Fibroblast of pulmonary artery (primary cell): ENCODE measurements at regions not wholly inside any gene's neighbourhood (a gene's known extent, or its start where the extent isn't known, plus 50 kb on each side); places are given as distances from the start of the nearest gene placed in this dataset.

Experiments used
- DNase-seq: peaks from one replicate; pipeline ENCODE4 v3.0.0-alpha.2; 2010; ENCODE audit warnings: low read depth
- H3K4me3 ChIP-seq: replicated peaks from 2 replicates; pipeline ENCODE4 v1.5.1; 2011; ENCODE audit warnings: low read depth, mild to moderate bottlenecking, control low read depth, low read length, moderate library complexity
- CTCF ChIP-seq: IDR thresholded peaks from 2 replicates; pipeline ENCODE4 v1.5.1; 2011; ENCODE audit warnings: mild to moderate bottlenecking, control low read depth, low read length, inconsistent platforms; ENCODE audit errors: missing control alignments

- no peak overlapping the region for H3K4me3 ChIP-seq
- TF ChIP-seq CTCF: no peak
- no peak for DNase-seq
These were observed 171.6 kb upstream of the OBI1 start for GRCh38 chr13:78830508-78830907.

GRCh38 chr13:78829821-78830220, 170.9 kb upstream of the OBI1 start:
- no peak for DNase-seq
- no peak for TF ChIP-seq CTCF

GRCh38 chr13:78827471-78827870, 168.5 kb upstream of the OBI1 start:
- no peak for DNase-seq
- no peak for TF ChIP-seq CTCF
- H3K4me3 ChIP-seq: no peak overlapping the region

More at GRCh38 chr13:78829821-78830220, 170.9 kb upstream of the OBI1 start:
- no peak overlapping the region for H3K4me3 ChIP-seq

- no peak for DNase-seq
- no peak for TF ChIP-seq CTCF
These were observed 168.0 kb upstream of the OBI1 start for GRCh38 chr13:78826936-78827335.

GRCh38 chr13:78826312-78826711, 167.4 kb upstream of the OBI1 start:
- no peak for TF ChIP-seq CTCF
- no peak for DNase-seq
- H3K4me3 ChIP-seq: no peak overlapping the region

More at GRCh38 chr13:78826936-78827335, 168.0 kb upstream of the OBI1 start:
- no peak overlapping the region for H3K4me3 ChIP-seq

GRCh38 chr13:78820541-78820940, 161.6 kb upstream of the OBI1 start:
- no peak for TF ChIP-seq CTCF
- DNase-seq: no peak
- H3K4me3 ChIP-seq: no peak overlapping the region

GRCh38 chr13:78816592-78816991, 157.6 kb upstream of the OBI1 start:
- no peak for DNase-seq
- TF ChIP-seq CTCF: no peak
- H3K4me3 ChIP-seq: no peak overlapping the region
